K562 (cell line): ENCODE measurements at regions not wholly inside any gene's neighbourhood (a gene's known extent, or its start where the extent isn't known, plus 50 kb on each side); places are given as distances from the start of the nearest gene placed in this dataset.

ENCODE experiments used
- ATAC-seq: fragments of 200-7000 bp; cut with Tn5 transposase; 3 replicates; pipeline ENCODE4 v1.9.1; 2020; ENCODE audit warnings: moderate library complexity
- BruUV-seq: library from RNA; stranded (reverse); fragments of 400-500 nt; replicated peaks from 2 replicates; lab custom pipeline; 2021; lab: Mats Ljungman, UMichigan
- CTCF ChIA-PET: fragments of 300-600 bp; formaldehyde crosslinking; extraction: SDS; loops from one replicate; lab custom pipeline; 2021; ENCODE audit warnings: low intra/inter-chr PET ratio; lab: Yijun Ruan, JAX
- POLR2A ChIA-PET: fragments of 300-600, 350-650 bp; sonication (Branson Sonifier 250); formaldehyde crosslinking; extraction: SDS; loops from one replicate; lab custom pipeline; 2021; ENCODE audit warnings: antibody characterized with exemption, inconsistent platforms; lab: Yijun Ruan, JAX
- DNase-seq, 4 experiments: peaks; one replicate each; pipeline versions ENCODE4 v3.0.0 to v3.0.0-alpha.2; 2011 to 2018; ENCODE audit warnings: low spot score in 3 of 4, mixed read lengths in 3 of 4; ENCODE audit errors: extremely low read depth in 1 of 4
- FAIRE-seq: peaks from 2 replicates; lab custom pipeline; 2011; peaks lifted over from hg19 to GRCh38; lab: Jason Lieb, UNC
- H2AFZ ChIP-seq: 2 replicates; pipeline ENCODE4 v1.6.0; 2011; ENCODE audit warnings: low read depth, low read length, control low read depth, inconsistent platforms
- H3K27ac ChIP-seq: fragments of 200-600 bp; 3 replicates; pipeline ENCODE4 v1.8.0; 2011; ENCODE audit warnings: low read depth, mild to moderate bottlenecking, control low read depth, inconsistent platforms, low read length, moderate library complexity, mixed read lengths; ENCODE audit errors: extremely low read depth
- H3K27me3 ChIP-seq, 2 experiments: fragments of 300-600 bp in 1 of 2; 2 replicates in 1 of 2; 3 replicates in 1 of 2; pipeline versions ENCODE4 v1.6.0 to v1.8.0; 2011; ENCODE audit warnings: inconsistent platforms in 2 of 2, low read length in 2 of 2, mild to moderate bottlenecking in 1 of 2, mixed read lengths in 1 of 2, moderate library complexity in 1 of 2; ENCODE audit not compliant: control insufficient read depth in 2 of 2, insufficient read depth in 2 of 2
- H3K36me3 ChIP-seq: fragments of 300-600 bp; 3 replicates; pipeline ENCODE4 v1.8.0; 2011; ENCODE audit warnings: mild to moderate bottlenecking, low read length, inconsistent platforms; ENCODE audit not compliant: control insufficient read depth, insufficient read depth
- H3K4me1 ChIP-seq, 2 experiments: fragments of 200-600 bp in 1 of 2; replicated peaks in 1 of 2; 2 replicates in 1 of 2; 3 replicates in 1 of 2; pipeline versions ENCODE4 v1.5.1 to v1.8.0; 2011; ENCODE audit warnings: inconsistent platforms in 2 of 2, low read length in 2 of 2, mild to moderate bottlenecking in 1 of 2, mixed read lengths in 1 of 2, moderate library complexity in 1 of 2; ENCODE audit not compliant: control insufficient read depth in 2 of 2, insufficient read depth in 2 of 2
- H3K4me2 ChIP-seq: 2 replicates; pipeline ENCODE4 v1.6.1; 2011; ENCODE audit warnings: low read length, control low read depth, inconsistent platforms, mixed read lengths; ENCODE audit not compliant: insufficient read depth
- H3K4me3 ChIP-seq: fragments of 200-600 bp; sonication (generic), shearing (Covaris generic); 2 replicates; pipeline ENCODE4 v1.5.1; 2016; ENCODE audit warnings: control low read depth, inconsistent platforms
- H3K79me2 ChIP-seq: fragments of 200-600 bp; 3 replicates; pipeline ENCODE4 v1.8.0; 2011; ENCODE audit warnings: low read length, inconsistent platforms; ENCODE audit not compliant: control insufficient read depth, insufficient read depth
- H3K9ac ChIP-seq, 2 experiments: 2 replicates each; pipeline versions ENCODE4 v1.6.0 to v1.6.1; 2011; ENCODE audit warnings: low read depth in 2 of 2, low read length in 2 of 2, control low read depth in 1 of 2, inconsistent platforms in 1 of 2, mild to moderate bottlenecking in 1 of 2, mixed read lengths in 1 of 2; ENCODE audit not compliant: insufficient read depth in 1 of 2
- H3K9me1 ChIP-seq: one replicate; pipeline ENCODE4 v1.6.0; 2011; ENCODE audit warnings: inconsistent platforms, mild to moderate bottlenecking, low read length, moderate library complexity; ENCODE audit not compliant: control insufficient read depth, insufficient read depth
- H3K9me3 ChIP-seq: replicated peaks from 2 replicates; pipeline ENCODE4 v1.5.1; 2011; ENCODE audit warnings: low read depth, low read length, inconsistent platforms; ENCODE audit not compliant: control insufficient read depth, insufficient read depth
- H4K20me1 ChIP-seq: replicated peaks from 2 replicates; pipeline ENCODE4 v1.6.1; 2011; ENCODE audit warnings: low read length, inconsistent platforms, mixed read lengths; ENCODE audit not compliant: control insufficient read depth, insufficient read depth
- EGR1 ChIP-seq: fragments of 450-650 bp; conservative IDR thresholded peaks from 2 replicates; pipeline ENCODE4 v1.6.1; 2017; ENCODE audit warnings: mild to moderate bottlenecking
- EHMT2 ChIP-seq: fragments of 450-650 bp; IDR thresholded peaks from 2 replicates; pipeline ENCODE4 v1.6.1; 2018; ENCODE audit warnings: antibody characterized with exemption
- FOXO4 ChIP-seq: fragments of 450-650 bp; formaldehyde crosslinking; IDR thresholded peaks from 2 replicates; pipeline ENCODE4 v1.4.0; 2020; ENCODE audit warnings: mild to moderate bottlenecking, moderate library complexity
- MIER1 ChIP-seq: fragments of 450-650 bp; IDR thresholded peaks from 2 replicates; pipeline ENCODE4 v1.6.1; 2016; ENCODE audit warnings: antibody characterized with exemption, mild to moderate bottlenecking, low read depth
- NCOA1 ChIP-seq: fragments of 450-650 bp; IDR thresholded peaks from 2 replicates; pipeline ENCODE4 v1.6.1; 2016; ENCODE audit warnings: low read depth
- ZBTB7A ChIP-seq: IDR thresholded peaks from 2 replicates; pipeline ENCODE4 v1.6.1; 2011; ENCODE audit warnings: low read depth, mild to moderate bottlenecking, low read length, moderate library complexity, borderline replicate concordance; ENCODE audit not compliant: control insufficient read depth
- ZNF263 ChIP-seq: sonication (generic); formaldehyde crosslinking; IDR thresholded peaks from 2 replicates; pipeline ENCODE4 v1.8.0; 2022; ENCODE audit warnings: mild to moderate bottlenecking, missing genetic modification reagents, borderline replicate concordance
- ZNF707 ChIP-seq: fragments of 250-450 bp; sonication (Bioruptor Pico); conservative IDR thresholded peaks from 2 replicates; pipeline ENCODE4 v1.8.0; 2022; ENCODE audit warnings: inconsistent platforms, mild to moderate bottlenecking, moderate library complexity
- WGBS: fragments of 100-300 bp; shearing (Covaris generic); methylation state at CpG from one replicate; pipeline ENCODE4 v1.1.6; 2016; ENCODE audit warnings: low coverage, mixed read lengths; ENCODE audit not compliant: insufficient coverage; ENCODE audit errors: missing lambda C conversion rate; 5-methylcytosine and 5-hydroxymethylcytosine counted together
- in situ Hi-C: fragments of 300-500 bp; cut with MboI; formaldehyde crosslinking; loops from 4 replicates; pipeline ENCODE4 v1.15.0; 2018; ENCODE audit warnings: inconsistent platforms, mixed read lengths
- intact Hi-C: fragments of 100-400 bp; cut with micrococcal nuclease; formaldehyde crosslinking; loops from 2 replicates; pipeline ENCODE4 v1.14.2; 2022

DNA sequence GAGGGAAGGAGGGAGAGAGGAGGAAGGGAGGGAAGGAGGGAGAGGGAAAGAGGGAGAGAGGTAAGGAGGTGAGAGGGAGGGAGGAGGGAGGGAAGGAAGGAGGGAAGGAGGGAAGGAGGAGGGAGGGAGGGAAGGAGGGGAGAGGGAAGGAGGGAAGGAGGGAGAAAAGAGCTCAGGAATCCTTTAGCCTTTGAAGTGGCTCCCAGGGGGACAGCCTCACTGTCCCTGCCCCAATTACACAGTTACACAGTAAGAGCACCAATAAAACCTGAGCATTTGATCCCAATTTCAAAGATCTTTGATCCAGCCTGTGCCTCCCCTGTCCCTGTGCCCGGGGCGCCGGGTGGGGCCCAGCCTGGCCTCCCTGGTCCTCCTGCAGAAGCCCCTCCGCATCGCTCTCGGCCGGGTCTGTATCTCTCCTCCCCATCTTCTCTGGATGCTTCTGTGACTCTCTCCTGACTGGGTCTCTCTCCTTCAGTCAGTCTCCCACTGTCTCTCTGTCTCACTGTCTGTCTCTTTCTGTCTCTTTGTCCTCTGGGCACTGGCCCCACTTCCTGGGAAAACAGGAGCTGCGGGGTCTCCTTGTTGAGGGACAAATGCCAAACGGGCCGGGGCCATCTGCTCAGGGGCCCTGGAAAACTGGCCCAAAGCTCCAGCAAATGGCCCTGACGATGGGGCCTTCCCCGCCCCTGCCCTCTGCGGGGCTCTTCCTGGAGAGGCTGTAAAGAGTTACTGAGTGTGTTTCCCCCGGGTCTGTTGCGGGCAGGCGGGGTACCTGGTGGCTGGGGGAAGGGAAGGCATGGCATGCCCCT lies 54.2 kb upstream of the EGFL7 start:
- no peak overlapping the region; the same call in 2 of the 3 replicates for H3K27ac ChIP-seq
- ATAC-seq: 0 out of 3 replicates have a peak, but pooled peaks have one; percentile 16
- H3K79me2 ChIP-seq: no peaks in the 10 kb centered on the region
- H3K27me3 ChIP-seq: no peaks in the 10 kb centered on the region
- peak overlapping the region; percentile 59; the same call in 1 of the 2 replicates for H2AFZ ChIP-seq
- H3K4me1 ChIP-seq: peaks cover 8 to 69% of the 10 kb centered on the region in 2 experiments
- H3K9ac ChIP-seq: no peak overlapping the region
- no TSS peak for BruUV-seq
- intact Hi-C loops (no loop called here), in situ Hi-C loops (no loop called here)
- TF ChIP-seq NCOA1 (no peak), ZNF263 (CRISPR knock-in tag) (peak; percentile 18; the same call in 1 of the 2 replicates)
- CTCF ChIA-PET: no interaction called here
- no peaks in the 10 kb centered on the region for H3K9me3 ChIP-seq
- H3K4me3 ChIP-seq: no peak overlapping the region
- no peaks in the 10 kb centered on the region for H3K36me3 ChIP-seq
- FAIRE-seq: peak; percentile 26
- 17% methylated on average over 16 of the region's 16 CpGs for WGBS
- no peaks in the 10 kb centered on the region for H3K9me1 ChIP-seq
- peak in 1 of 4 experiments; percentile 33 for DNase-seq
- no peaks in the 10 kb centered on the region for H4K20me1 ChIP-seq
- no peak overlapping the region for H3K4me2 ChIP-seq
- POLR2A ChIA-PET: no interaction called here

DNA sequence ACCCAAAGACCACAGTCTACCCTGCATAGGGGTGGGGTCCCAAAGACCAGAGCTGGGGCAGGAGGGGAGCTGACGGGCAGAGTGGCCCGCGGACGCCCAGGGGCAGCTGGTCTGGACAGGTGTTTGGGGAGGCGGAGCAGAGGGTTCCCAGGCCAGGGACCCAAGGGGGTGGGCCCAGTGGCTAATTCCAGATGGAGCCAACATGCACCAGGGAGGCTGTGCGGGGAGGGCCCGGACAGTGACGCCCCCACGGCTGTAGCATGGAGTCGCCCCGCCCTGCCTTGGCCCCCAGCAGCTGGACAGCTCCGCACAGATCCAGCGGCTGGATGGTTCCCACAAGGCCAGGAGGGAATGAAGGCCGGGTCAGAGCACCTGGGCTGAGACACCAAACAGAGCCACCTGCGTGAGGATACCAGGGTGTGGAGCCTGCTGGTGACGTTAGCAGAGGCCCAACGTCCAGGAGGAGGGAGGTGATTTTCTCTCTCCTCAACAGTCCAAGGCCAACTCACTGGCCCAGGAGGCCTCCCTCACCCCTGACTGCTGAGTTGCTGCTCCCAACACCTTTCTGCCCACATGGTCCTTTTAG lies 55.3 kb upstream of the EGFL7 start:
- H3K36me3 ChIP-seq: no peaks in the 10 kb centered on the region
- H3K4me2 ChIP-seq: no peak overlapping the region
- H3K27ac ChIP-seq: no peak overlapping the region
- H3K4me3 ChIP-seq: no peak overlapping the region
- no peaks in the 10 kb centered on the region for H3K79me2 ChIP-seq
- peak overlapping the region in 1 of 2 experiments; percentile 48; a peak in 1 of 4 replicates for H3K9ac ChIP-seq
- in situ Hi-C loops: no loop called here
- intact Hi-C loops: no loop called here
- peaks cover 8 to 74% of the 10 kb centered on the region in 2 experiments for H3K4me1 ChIP-seq
- no peaks in the 10 kb centered on the region for H3K9me1 ChIP-seq
- ATAC-seq: 0 out of 3 replicates have a peak, but pooled peaks have one; percentile 17
- no peaks in the 10 kb centered on the region for H4K20me1 ChIP-seq
- H3K27me3 ChIP-seq: no peaks in the 10 kb centered on the region
- no TSS peak for BruUV-seq
- peak in 3 of 4 experiments; percentile 31 to 70 (median 69) for DNase-seq
- H3K9me3 ChIP-seq: no peaks in the 10 kb centered on the region
- no peak overlapping the region for H2AFZ ChIP-seq
- ChIA-PET POLR2A (interaction anchor here (1.0 kb wide), 1 partner anchor 12 kb away, joined by 3 read pairs; no protein-coding TSS in a partner anchor), CTCF (no interaction called here)
- no peak for FAIRE-seq
- 63% methylated on average over 16 of the region's 17 CpGs for WGBS
- 0 out of 2 replicates have a peak, but pooled peaks have one; percentile 16 for TF ChIP-seq ZBTB7A
- TF ChIP-seq MIER1: 0 out of 2 replicates have a peak, but pooled peaks have one; percentile 37
- 0 out of 2 replicates have a peak, but pooled peaks have one; percentile 29 for TF ChIP-seq EGR1
- no peak for TF ChIP-seq FOXO4
- TF ChIP-seq ZNF707 (CRISPR knock-in tag): no peak
- TF ChIP-seq EHMT2: peak; percentile 58; the same call in 1 of the 2 replicates
